ENCODE measurements at regions not wholly inside any gene's neighbourhood (a gene's known extent, or its start where the extent isn't known, plus 50 kb on each side); places are given as distances from the start of the nearest gene placed in this dataset.

GRCh38 chr1:219834314-219834917, 93.9 kb downstream of the SLC30A10 start:
- TF ChIP-seq, protein P1, sequence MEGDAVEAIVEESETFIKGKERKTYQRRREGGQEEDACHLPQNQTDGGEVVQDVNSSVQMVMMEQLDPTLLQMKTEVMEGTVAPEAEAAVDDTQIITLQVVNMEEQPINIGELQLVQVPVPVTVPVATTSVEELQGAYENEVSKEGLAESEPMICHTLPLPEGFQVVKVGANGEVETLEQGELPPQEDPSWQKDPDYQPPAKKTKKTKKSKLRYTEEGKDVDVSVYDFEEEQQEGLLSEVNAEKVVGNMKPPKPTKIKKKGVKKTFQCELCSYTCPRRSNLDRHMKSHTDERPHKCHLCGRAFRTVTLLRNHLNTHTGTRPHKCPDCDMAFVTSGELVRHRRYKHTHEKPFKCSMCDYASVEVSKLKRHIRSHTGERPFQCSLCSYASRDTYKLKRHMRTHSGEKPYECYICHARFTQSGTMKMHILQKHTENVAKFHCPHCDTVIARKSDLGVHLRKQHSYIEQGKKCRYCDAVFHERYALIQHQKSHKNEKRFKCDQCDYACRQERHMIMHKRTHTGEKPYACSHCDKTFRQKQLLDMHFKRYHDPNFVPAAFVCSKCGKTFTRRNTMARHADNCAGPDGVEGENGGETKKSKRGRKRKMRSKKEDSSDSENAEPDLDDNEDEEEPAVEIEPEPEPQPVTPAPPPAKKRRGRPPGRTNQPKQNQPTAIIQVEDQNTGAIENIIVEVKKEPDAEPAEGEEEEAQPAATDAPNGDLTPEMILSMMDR (IDR thresholded peaks at IDR 0.05; ENCODE audit: extremely low read depth, missing control alignments): no peak
- DNase-seq (ENCODE audit: low spot score): no peak

GRCh38 chr1:219833214-219833815, 95.0 kb downstream of the SLC30A10 start:
- DNase-seq (ENCODE audit: low spot score): no peak
- TF ChIP-seq, protein P1 (IDR thresholded peaks at IDR 0.05; ENCODE audit: extremely low read depth, missing control alignments): no peak

- DNase-seq (ENCODE audit: low spot score): no peak
- TF ChIP-seq, protein P1 (IDR thresholded peaks at IDR 0.05; ENCODE audit: extremely low read depth, missing control alignments): no peak
These were observed 102.1 kb downstream of the SLC30A10 start for GRCh38 chr1:219826290-219826689.

DNA sequence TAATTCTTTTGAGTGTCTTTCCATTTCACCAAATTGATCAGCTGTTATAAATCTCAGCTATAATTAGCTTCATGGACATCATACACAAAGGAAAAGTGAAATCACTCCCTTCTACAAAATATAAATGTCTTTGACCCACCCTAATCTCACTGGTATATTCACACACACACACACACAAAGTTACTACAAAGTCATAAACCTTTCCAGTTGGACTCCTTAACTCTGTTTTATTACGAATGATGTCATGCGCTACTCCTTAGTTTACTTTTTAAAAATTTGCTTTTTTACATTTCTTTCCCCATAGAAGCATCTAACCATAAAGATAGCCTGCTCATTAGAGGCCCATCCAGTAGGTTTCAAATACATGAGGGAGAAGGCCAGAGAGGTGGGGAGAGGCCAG, 103.0 kb downstream of the SLC30A10 start:
- no peak for DNase-seq (ENCODE audit: low spot score)
- TF ChIP-seq, protein P1 (IDR thresholded peaks at IDR 0.05; ENCODE audit: extremely low read depth, missing control alignments): no peak

- DNase-seq (ENCODE audit: low spot score): no peak
- TF ChIP-seq, protein P1 (IDR thresholded peaks at IDR 0.05; ENCODE audit: extremely low read depth, missing control alignments): no peak
These were observed 104.0 kb downstream of the SLC30A10 start for GRCh38 chr1:219824338-219824737.

- TF ChIP-seq, protein P1 (IDR thresholded peaks at IDR 0.05; ENCODE audit: extremely low read depth, missing control alignments): no peak
- no peak for DNase-seq (ENCODE audit: low spot score)
These were observed 107.8 kb downstream of the SLC30A10 start for GRCh38 chr1:219820551-219820950.

DNA sequence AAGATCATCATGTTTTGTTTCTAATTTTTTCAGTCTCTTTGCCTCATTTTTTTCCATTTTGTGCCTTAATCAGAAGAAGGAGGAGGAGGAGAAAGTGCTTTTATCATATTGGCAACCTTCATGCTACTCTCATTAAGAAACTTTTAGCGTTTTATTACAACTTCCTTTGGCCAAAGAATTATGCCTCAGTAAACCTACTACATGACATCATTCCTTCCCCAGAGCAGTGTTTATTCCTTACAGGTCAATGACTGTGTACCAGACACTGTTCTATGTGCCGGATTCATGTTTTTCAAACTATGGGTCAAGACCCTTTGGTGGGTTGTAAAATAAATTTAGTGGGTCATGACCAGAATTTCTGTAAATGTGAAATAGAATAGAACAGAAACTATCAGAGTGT, 110.4 kb downstream of the SLC30A10 start:
- TF ChIP-seq, protein P1 (IDR thresholded peaks at IDR 0.05; ENCODE audit: extremely low read depth, missing control alignments): no peak
- DNase-seq (ENCODE audit: low spot score): no peak

Measured in GM20000 (cell line).